GM12872 (cell line): ENCODE measurements at regions not wholly inside any gene's neighbourhood (a gene's known extent, or its start where the extent isn't known, plus 50 kb on each side); places are given as distances from the start of the nearest gene placed in this dataset.

Experiments used
- TF ChIP-seq, protein P1 (sequence below): IDR thresholded peaks from 3 replicates; pipeline ENCODE4 v1.5.1; 2011; ENCODE audit warnings: low read depth, mild to moderate bottlenecking, low read length, moderate library complexity; ENCODE audit not compliant: insufficient read depth

DNA sequence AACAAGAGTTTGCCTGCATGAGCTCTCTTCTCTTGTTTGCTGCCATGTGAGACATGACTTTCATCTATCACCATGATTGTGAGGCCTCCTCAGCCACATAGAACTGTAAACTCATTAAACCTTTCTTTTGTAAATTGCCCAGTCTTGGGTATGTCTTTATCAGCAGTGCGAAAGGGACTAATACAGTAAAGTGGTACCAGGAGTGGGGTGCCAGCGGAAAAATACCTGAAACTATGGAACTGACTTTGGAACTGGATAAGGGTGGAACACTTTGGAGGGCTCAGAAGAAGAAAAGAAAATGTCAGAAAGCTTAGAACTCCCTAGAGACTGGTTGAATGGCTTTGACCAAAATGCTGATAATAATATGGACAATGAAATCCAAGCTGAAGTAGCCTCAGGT is 260.9 kb downstream of the DSC3 start:
- TF ChIP-seq, protein P1, sequence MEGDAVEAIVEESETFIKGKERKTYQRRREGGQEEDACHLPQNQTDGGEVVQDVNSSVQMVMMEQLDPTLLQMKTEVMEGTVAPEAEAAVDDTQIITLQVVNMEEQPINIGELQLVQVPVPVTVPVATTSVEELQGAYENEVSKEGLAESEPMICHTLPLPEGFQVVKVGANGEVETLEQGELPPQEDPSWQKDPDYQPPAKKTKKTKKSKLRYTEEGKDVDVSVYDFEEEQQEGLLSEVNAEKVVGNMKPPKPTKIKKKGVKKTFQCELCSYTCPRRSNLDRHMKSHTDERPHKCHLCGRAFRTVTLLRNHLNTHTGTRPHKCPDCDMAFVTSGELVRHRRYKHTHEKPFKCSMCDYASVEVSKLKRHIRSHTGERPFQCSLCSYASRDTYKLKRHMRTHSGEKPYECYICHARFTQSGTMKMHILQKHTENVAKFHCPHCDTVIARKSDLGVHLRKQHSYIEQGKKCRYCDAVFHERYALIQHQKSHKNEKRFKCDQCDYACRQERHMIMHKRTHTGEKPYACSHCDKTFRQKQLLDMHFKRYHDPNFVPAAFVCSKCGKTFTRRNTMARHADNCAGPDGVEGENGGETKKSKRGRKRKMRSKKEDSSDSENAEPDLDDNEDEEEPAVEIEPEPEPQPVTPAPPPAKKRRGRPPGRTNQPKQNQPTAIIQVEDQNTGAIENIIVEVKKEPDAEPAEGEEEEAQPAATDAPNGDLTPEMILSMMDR = no peak

DNA sequence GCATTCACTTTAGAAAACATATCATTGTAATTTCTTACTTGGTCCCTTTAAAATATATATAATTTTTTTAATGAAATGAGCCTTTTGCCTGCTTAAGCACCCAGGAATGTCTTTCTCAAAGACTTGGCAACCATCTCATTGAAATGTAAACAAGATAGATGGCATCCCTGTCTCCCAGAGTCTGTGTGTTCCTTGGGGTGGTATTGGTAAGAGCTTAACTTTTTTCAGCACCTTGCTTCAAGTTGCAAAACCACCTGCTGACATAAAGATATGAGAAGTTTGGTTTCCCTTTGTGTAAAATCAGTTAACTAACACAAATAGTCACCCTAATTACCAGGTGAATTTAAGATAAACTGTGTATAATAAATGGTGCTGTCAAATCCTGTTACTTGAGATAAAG is 266.9 kb downstream of the DSC3 start:
- TF ChIP-seq, protein P1 = no peak

DNA sequence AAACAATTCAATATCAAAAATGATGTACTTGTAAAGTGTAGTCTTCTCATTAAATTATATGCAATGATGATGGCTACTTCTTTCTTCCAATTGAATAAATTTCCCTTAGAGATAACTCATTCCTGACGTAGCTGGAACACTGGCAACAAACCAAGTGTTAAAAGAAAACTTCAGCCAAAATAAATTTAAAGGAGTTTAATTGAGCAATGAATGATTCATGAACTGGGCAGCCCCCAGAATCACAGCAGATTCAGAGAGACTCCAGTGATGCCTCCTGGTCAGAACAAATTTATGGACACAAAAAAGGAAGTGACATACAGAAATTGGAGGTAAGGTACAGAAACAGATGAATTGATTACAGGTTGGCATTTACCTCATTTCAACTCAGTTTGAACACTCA is 276.5 kb downstream of the DSC3 start:
- TF ChIP-seq, protein P1 = no peak

DNA sequence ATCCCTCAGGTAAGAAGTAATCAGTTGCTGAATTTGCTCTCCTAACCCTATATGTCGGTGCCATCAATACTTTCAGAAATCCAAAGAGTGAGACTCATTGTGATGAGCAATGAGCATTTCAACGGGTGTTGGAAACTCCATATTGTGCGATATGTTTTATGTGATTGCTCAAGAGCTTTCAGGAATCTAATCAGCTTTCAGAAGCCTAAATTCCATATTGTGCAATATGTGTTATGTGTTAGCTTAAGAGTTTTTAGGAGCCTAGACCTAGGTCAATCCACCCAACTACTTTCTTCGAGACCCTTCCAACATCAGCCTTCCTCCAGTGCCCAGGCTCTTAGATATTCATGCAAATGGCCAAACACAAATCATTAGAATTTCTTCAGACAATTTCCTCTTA is 277.3 kb downstream of the DSC3 start:
- TF ChIP-seq, protein P1 = no peak

DNA sequence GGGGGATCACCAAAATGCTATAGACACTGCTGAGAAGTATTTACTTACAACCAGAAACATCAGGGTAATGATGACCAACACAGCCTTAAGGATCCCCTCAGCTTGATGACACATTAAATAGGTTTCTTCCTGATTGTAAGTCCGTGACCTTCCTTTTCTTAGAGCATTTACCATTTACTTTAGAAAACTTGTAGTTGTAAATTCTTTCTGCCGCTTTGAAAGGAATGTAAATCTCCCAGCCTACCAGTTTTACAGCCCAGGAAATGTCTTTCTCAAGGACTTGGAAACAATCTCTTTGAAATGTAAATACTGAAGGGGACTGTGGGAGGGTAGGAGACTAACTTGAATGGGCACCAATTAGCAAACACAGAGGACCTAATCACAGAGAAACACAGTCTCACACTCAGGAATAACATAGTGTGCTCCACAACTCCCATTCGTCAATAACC is 278.6 kb downstream of the DSC3 start:
- TF ChIP-seq, protein P1 = no peak

DNA sequence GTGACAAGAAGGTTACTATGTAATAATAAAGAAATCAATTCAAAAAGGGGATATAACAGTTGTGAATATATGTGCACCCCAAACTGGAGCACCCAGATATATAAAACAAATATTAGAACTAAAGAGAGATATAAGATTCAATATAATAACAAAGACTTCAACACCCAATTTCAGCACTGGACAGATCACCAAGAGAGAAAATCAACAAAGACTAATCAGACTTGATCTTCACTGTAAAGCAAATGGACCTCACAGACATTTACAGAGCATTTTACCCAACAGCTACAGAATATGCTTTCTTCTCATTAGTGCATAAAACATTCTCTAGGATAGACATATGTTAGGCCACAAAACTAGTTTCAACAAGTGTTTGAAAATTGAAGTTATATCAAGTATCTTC is 287.7 kb downstream of the DSC3 start:
- TF ChIP-seq, protein P1 = no peak

DNA sequence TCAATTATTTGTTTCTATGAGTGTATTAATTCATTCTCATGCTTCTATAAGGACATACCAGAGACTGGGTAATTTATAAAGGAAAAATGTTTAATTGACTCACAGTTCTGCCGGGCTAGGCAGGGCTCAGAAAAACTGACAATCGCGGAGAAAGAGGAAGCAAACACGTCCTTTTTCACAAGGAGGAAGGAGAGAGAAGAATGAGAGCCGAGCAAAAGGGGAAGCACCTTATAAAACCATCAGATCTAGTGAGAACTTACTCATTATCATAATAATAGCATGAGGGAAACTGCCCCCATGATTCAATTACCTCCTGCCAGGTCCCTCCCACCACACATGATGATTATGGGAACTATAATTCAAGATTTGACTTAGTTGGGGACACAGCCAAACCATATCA is 294.0 kb downstream of the DSC3 start:
- TF ChIP-seq, protein P1 = no peak

DNA sequence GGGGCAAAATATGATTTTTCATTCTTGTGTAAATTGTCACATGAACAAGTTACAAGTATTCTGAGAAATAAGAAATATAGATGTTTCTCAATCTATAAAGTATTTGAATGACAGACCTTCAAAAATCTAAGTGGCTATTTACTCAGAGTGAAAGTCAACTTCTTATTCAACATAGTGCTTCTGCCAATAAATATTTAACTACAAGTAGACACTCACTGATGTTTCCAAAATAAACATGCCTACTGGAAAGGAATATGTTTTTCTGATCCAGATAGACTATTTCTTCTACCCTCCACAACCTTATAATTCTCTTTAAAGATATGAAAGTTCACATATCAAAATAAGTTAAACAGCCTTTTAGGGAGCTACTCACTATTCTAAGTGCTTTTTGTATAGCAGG is 296.3 kb downstream of the DSC3 start:
- TF ChIP-seq, protein P1 = no peak
